Medulla oblongata (tissue), 1 donor: ENCODE measurements at regions not wholly inside any gene's neighbourhood (a gene's known extent, or its start where the extent isn't known, plus 50 kb on each side); places are given as distances from the start of the nearest gene placed in this dataset.

Source experiments
- DNase-seq: peaks from one replicate; pipeline ENCODE4 v3.0.0-alpha.2; 2015; ENCODE audit errors: extremely low spot score

DNA sequence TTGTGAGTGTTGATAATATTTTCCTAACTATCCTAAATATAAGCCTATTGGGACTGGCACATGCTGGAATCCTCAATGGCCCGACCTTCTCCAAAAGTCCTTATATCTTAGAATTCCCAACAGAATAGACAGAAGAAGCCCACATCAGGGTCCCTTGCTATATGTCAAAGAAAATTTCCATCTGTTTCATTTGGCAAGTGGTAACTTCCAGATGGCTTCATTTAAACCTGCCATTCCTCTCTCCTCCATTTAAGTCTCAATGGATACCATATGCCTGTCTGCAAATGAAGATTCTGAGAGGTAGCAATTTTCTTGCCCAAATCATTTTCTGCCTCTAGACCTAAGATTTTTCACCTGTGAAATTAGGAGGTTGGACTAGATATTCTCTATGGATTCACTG is 73.1 kb upstream of the KCNA4 start:
- DNase-seq, result no peak

DNA sequence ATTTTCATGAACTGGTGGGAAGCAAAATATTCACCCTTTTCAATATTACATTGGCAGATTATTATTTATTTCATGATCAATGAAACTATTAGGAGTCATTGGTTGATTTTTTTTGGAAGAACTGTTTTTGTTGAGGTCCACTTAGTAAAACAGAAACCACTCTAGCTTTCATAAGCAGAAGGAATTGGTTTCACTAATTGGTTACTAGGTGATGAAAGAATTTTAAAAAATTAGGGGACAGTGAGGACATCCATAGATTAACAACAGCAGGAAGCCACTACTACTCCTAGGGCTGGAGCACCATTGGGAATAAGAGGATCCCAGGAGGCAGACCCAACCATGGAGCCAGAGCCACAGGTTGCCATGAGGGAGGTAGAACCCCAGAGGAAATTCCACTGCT is 74.4 kb upstream of the KCNA4 start:
- DNase-seq, result no peak

DNA sequence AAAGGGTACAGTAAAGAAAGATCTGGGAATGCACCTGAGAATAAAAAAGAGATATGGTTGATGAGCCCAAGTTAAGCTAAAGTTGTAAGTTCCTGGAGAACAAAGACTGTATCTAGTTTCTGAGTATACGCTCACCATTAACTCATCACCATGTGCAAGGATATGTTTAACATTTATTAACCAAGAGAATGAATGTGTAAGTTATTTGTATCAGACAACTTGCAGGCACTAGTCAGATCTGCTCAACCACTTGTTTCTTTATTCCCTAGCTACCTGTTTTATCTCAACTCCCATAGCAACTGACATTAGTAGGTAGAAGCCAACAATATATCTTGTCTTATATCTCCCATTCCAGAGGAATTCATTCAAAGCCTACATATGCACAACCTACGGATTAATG is 74.9 kb upstream of the KCNA4 start:
- no peak for DNase-seq

DNA sequence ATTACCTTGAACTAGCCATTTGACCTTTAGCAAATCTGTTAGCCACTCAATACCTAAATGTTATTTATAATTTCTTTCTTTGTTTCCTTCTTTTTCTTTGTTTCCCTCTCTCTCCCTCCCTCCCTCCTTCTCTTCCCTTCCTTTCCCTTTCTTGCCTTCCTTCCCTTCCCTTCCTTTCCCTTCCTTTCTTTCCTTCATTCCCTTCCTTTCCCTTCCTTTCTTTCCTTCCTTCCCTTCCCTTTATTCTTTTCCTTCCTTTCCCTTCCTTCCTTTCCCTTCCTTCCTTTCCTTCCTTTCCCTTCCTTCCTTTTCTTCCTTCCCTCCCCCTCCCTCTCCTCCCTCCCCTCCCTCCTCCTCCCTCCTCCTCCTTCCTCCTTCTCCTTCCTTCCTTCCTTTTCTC is 75.7 kb upstream of the KCNA4 start:
- DNase-seq, result no peak

DNA sequence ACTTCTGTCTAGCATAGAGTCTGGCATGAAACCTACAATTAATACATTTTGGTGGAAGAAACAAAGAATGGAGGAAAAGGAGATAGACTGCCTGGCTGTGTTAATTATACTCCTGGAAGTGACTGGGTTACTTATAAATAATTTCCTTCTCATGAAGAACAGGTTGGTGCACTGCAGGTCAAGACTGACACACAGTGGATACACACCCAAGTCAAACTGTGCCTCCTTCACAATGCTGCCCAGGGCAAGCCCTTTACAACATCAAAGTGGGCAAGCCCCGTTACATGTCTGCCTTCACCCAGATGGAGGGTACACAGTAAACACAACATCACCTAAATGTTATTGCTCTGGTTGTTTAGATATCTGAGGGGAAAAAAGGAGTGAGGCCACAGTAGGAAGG is 83.7 kb upstream of the KCNA4 start:
- DNase-seq, result no peak

DNA sequence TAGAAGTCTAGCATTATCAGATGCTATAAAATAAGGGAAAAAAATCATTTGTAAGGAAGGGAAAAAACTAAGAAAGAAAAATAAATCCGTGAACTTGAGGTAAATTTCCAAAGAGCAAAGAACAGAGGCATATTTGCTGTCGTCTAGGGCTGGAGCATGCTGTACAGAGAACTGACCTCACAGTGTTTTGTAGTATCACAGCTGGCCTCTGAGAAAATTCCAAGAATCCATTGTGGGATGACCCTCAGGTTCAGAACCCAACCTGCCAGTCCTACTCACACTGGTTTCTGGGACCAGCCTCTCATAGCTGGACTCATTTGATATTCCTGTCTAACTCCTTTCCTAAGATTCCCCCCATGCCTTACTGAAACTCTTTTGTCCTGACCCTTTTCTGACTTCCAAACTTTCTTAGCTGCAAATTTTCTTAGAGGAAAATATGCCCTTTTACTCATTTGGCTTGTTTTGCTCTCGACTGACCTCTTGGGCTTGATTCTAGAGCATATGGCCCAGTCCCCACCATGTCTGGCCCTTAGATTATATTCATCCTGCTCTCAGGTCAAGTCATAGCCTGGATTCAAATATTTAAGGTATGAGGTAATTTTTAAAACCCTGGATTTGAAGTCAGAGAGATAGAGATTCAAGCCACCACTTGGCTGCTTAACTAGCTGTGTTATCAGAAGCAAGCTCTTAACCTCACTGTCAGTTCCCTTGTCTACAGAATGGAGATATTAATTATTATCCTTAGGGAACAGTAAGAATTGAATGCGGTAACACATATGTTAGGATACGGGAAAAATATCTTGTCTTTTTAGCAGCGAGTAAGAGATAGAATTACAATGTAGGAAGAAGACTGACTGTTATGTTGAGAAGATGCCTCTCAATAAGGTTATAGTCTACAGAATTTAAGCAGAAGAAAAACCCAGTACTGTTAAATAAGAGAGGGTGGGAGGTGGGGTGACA is 89.7 kb upstream of the KCNA4 start:
- DNase-seq, result no peak

DNA sequence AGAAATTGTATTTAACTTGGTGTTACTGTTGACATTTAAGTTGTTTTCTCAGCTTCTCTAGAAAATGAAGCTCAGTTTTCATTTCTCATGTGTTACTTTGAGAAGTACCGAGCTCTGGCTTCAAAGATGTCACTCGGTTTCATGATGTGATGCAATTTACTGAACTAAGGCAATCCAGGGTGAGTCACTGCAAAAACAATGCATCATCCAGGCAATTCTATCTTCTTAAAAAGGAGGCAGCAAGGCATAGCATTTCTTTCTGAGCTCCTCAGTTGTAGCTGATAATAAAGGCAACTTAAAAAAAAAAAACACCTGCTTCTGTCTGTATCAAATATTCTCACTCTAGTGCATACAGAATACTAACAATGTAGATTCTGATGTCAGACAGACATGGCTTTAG is 91.1 kb upstream of the KCNA4 start:
- no peak for DNase-seq

DNA sequence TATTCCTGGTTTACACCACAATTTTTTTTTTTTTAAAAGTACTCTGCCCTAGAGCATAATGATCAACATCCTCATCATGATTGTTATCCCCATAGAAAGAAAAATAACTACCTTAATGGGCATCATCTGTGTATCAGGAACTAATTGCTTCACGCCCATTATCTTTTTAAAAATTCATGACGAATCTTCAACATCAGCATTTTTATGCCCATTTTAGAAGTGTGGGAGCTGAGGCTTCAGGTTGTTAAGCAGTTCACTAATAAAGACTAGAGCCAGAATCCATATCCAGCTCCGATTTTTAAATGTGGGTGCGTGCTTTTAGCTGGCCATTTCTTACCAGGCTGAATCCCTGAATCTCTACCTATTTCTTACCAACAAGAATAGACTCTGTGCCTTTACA is 92.9 kb upstream of the KCNA4 start:
- no peak for DNase-seq

DNA sequence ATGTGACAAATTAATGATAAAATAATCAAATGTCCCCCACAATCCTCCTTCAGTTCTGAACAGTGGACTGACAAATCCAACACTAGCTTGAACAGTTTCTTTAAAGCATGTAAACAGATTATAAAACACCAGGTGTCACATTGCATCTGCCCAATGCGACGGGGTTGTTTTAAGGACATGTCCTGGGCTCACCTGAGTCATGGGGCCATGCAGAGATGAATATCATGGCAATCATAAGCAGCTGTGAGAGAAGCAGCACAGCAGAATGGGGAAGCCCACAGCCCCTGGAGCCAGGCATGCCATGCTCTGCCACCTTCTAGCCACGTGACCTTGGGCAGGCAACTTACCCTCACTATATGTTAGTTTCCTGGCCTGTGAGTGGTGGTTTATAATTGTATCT is 93.9 kb upstream of the KCNA4 start:
- no peak for DNase-seq

DNA sequence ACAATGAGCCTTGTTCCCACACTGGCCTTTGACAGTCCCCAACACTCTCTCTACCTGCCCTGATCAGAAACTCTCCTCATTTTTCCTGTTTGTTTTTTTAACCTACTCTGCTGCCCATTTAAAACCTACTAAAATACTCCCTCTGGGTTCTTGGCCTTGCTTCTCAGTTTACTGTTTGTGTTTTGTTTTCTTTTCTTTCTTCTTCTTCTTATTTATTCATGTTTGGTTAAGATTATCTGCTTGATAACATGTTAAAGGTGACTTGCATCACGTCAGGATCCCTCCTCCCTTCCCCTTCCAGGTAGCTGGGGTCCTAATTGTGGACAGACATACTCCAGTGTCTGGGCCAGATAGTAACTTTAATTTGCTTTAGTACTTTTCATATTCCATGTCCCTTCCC is 95.0 kb upstream of the KCNA4 start:
- DNase-seq, result no peak

DNA sequence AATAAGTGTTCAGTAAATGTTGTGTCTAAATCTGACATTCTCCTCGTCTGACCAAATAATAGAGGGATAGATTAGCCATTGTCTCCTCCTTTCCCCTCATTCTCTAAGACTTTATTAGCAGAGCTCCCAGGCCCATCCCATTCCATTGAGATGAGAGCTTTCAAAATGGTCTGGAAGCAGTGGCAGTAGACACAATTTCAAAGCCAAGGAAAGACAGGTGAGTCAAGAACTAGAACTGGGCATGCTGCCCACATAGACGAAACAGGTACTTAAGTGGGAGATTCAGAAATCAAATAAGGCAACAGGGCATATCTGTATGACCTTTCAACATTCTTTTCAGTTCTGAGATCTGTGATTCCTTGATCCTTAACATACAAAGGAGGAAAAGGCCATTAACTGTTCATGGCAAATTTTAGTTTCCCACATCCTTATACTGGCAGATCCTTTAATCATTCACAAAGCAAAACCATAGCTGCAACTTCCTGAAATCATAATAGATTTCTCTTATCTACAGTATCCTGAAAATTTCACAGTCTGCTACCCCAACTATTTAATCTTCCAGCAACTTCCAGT is 96.6 kb upstream of the KCNA4 start:
- no peak for DNase-seq

DNA sequence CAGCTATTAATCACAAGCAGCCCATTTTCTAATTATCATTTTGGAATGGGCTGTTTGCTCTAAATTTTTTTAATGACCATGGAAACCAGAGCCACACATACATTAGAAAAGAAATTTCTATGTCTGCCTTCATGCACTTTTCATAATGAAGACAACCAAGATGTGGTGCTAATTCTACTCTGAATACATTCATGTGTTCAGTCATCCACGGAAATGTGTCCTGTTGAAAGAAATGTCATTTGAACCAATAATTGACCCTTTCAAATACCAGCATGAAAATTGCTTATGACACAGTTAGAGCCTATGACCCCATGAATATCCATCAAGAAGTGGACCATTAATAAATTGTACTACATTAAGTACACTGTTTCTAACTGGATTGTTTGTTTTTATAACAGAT is 99.7 kb upstream of the KCNA4 start:
- no peak for DNase-seq

DNA sequence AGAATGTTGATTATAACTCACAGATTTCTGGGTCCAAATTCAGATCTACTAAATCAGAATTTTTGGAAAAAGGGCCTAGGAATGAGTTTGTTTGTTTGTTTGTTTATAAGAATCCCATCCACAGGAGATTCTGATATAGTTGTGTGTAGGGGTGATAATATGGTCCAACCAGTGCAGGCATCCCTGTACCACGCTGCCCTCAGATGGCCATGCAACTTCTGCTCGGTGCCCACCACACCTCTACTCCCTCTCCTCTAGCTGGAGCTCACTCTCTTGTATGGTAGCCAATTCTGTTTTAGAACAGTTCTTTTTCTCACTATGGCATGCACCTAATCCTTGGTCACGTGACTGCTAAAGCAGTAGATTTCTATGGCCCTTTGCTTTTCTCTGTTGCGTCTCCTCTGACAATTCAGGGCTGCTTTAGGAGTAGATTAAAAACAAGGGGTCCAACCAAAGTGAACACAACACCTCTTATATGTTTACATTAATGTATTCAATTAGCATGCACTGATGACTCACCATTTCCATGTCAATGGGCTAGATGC is 103.3 kb upstream of the KCNA4 start:
- DNase-seq, result no peak

DNA sequence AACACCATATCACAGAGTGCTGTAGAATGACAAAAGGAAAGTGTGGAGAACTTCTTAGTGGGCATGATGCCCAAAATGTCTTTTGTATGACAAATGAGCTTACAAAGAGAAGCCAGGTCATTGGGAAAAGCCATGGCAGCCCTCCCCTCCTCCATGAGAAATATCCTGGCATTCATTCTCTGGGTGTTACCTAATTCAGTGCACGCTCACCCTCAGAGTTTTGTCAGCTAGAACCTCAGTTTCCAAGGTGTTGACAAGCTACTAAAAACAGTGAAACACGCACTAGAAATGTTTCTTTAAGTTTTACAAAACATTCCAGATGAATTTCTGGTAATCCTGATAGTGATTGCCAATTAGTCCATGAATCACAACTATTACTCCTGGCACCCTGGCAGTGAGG is 105.4 kb upstream of the FSHB start:
- DNase-seq, result no peak

DNA sequence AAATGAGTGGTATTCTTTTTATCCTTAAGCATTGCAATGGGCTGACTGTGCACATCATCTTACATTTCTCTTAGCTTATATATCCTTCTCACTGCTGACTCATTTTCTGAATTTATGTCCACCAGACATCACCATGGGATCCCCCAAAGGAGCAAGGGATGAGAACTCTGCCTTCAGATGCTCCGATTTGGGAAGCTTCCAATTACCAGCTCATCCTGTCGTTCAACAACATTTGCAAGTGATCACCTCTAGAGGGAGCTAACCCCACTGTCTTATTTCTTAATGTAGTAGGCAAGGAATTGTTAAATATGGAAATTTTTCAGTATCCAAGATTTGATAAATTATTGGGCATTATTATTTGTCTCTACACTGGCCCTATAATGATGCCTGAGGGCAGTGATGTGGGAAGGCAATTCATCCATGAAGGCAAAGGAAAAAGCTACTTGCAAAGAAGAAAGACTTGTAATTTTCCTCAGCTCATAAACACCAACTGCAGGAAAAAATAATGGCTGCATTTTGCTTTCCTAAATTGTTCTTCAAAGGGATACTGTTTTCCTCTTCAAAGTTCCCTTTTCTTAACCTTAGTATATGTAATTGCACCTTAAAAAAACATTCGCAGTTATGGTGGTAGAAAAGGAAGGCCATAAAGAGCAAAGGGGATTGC is 102.4 kb upstream of the FSHB start:
- peak; percentile 55 for DNase-seq

DNA sequence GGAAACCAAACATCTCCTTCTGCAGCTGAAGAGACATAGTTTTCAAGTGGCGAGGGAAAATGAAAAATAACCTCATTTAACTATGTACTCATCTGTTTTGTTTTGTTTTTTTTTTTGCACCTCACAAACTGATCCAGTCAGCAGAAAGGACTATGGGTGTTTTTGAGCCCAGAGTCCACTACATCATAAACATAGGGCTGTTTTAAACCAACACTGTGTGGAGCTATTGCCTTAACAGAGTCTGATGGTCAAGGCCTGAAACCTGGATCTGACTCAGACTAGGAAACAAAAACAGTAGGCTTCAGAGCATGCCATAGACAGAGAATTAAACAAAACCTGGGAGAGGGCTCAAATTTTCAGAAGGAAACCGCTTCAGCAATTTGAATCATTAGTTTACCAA is 99.3 kb upstream of the FSHB start:
- DNase-seq, result peak; percentile 13

DNA sequence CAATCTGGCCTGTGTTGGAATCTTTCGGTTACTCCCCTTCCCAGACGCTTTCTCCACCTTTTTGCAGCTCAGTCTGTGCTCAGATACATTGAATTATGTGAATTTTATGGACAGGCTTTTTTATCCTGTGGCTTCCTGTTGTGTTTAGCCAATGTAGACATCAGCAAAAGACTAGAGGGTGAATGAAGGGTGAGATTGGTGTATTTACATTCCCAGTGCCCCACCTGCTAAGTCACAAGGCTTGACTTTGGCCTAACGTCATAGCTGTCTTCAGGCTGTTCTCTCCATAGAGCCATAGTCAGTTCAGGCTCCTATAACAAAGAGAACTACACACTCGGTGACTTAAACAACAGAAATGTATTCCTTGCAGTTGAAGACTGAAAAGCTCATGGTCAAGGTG is 97.5 kb upstream of the FSHB start:
- DNase-seq, result no peak

DNA sequence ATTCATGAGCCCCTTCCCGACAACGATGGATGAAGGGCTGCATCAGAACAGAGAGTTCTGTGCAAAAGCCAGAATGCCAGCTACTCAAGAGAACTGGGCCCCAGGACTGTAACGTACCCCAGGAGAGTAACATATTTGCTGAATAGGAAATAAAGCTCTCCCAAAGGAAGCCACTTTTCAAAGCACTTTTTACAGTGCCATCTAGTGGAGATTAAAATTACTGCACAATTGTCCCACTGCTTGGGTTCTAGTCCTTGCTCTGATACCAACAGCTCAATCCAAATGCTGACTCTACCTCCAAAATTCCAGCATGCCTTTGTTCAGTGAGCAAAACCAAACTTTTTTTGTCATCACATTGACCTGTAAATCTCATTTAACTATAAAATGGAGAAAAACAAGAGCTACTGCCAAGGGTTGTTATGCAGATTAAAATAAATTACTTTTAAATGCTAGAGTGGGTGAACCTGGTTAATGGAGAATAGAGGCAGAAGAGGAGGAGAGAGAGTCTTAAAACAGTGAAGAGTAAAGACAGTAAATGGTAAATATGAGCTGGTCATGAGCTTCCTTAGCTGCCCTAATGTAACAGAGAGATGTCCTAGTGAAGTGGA is 87.6 kb upstream of the FSHB start:
- DNase-seq, result peak; percentile 53

DNA sequence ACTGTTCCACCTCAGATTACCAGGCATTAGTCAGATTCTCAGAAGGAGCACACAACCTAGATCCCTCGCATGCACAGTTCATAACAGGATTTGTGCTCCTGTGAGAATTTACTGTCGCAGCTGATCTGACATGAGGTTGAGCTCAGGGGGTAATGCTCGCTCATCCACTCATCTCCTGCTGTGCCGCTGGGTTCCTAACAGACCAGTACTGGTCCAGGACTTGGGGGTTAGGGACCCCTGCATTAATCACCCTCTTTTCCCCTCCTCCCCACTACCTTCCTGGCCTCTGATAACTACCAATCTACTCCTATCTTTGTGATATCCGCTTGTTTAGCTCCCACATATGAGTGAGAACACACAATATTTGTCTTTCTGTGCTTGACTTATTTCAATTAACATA is 83.5 kb upstream of the FSHB start:
- no peak for DNase-seq

DNA sequence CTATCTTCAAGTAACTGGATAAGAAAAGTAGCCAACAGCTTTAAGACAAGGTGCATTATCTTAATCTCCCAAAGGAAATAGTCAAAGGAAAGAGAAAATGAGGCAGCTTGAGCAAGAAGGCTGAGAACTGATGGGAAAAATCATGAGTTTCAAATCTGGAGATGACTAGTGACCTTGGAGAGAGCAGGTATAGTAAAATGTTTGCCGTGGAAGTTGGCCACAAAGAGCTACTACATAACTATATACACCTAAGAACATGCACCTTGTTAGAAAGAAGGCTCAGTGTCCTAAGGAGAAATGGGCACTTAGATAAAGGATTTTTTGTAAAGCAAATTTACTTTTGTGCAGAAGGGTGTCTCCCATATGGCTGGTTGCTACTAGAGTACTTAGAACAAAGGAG is 80.8 kb upstream of the FSHB start:
- DNase-seq, result no peak

DNA sequence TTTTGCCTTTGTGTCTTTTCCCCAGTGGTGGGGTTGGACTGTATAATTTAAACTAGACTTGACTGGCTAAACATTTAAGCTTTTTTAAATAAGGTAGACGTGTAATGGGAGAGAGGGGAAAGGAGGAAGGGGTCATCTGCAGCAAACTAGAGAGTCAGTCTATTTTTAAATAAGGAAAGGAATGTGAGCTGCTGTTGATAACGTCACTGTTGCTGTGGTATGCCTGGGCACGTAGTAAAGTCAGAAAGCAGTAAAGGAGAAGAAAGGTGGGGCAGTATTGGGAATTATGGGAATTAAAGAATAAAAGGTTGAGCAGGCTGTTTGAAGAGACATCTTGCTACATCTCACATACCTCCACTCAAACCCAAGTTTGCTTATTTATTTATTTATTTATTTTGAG is 80.4 kb upstream of the FSHB start:
- no peak for DNase-seq

DNA sequence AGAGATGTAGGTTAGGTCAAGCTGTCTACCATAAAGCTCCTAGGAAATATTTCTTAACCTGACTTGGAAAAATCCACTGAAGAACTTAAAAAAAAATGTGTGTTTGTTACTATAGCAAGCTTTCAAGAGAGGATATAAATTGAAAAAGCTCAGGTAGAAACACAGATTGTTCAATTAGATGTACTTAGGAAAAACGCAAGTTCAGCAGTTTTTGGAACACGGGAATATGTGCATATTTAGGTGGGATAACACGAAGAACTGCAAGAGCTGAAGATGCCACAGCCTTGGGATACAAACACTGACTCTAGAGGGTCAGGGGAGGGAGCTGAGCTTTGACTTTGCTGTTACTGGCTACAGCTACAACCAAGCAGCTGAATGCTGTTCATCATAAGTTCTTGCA is 77.8 kb upstream of the FSHB start:
- no peak for DNase-seq
